Heart right ventricle (tissue), 16 donors: ENCODE measurements at regions not wholly inside any gene's neighbourhood (a gene's known extent, or its start where the extent isn't known, plus 50 kb on each side); places are given as distances from the start of the nearest gene placed in this dataset.
"Not testable (repeated sequence)": the region's sequence is repeated elsewhere in the genome, so short reads cannot be mapped to it uniquely, and the experiment has no call there.

Source experiments
- ATAC-seq, 8 donors: fragments of 200-7000 bp; cut with Tn5 transposase; one replicate each; pipeline ENCODE4 v1.9.1; 2020; ENCODE audit warnings: mild to moderate bottlenecking in 8 of 8, moderate library complexity in 8 of 8, moderate number of reproducible peaks in 1 of 8
- DNase-seq, 2 donors: peaks; one replicate each; pipeline ENCODE4 v3.0.0-alpha.2; 2020
- H3K27ac ChIP-seq, 10 donors: fragments of 200-600 bp; sonication (generic) in 2 of 10; one replicate each; pipeline versions ENCODE4 v1.5.0 to v1.8.0; 2020 to 2022; ENCODE audit warnings: mild to moderate bottlenecking in 3 of 10
- H3K27me3 ChIP-seq, 7 donors: fragments of 200-600 bp; one replicate each; pipeline ENCODE4 v1.8.0; 2021 to 2022; ENCODE audit warnings: mild to moderate bottlenecking in 2 of 7
- H3K36me3 ChIP-seq, 9 donors: fragments of 200-600 bp; sonication (generic) in 1 of 9; one replicate each; pipeline versions ENCODE4 v1.5.0 to v1.8.0; 2020 to 2022; ENCODE audit warnings: mild to moderate bottlenecking in 2 of 9
- H3K4me1 ChIP-seq, 9 donors: fragments of 200-600 bp; sonication (generic) in 1 of 9; one replicate each; pipeline versions ENCODE4 v1.5.0 to v1.8.0; 2020 to 2022; ENCODE audit warnings: mild to moderate bottlenecking in 4 of 9
- H3K4me3 ChIP-seq, 10 donors: fragments of 200-600 bp; sonication (generic) in 2 of 10; one replicate each; pipeline versions ENCODE4 v1.5.0 to v1.8.0; 2020 to 2022; ENCODE audit warnings: mild to moderate bottlenecking in 7 of 10, moderate library complexity in 2 of 10
- H3K9me3 ChIP-seq, 11 donors: fragments of 200-600 bp in 10 of 11; sonication (generic) in 2 of 11; one replicate each; pipeline versions ENCODE4 v1.5.0 to v1.8.0; 2013 to 2022; ENCODE audit warnings: mild to moderate bottlenecking in 2 of 11, control low read depth in 1 of 11, moderate library complexity in 1 of 11
- CTCF ChIP-seq, 9 donors: fragments of 200-600 bp; sonication (generic) in 2 of 9; IDR thresholded peaks; one replicate each; pipeline versions ENCODE4 v1.5.0 to v1.8.0; 2021 to 2022; ENCODE audit warnings: antibody characterized with exemption in 9 of 9, mild to moderate bottlenecking in 5 of 9, moderate library complexity in 1 of 9
- WGBS, 2 donors: extraction: QIAGEN DNeasy Blood & Tissue Kit; methylation state at CpG; one replicate each; pipeline ENCODE4 v1.1.7; 2013; ENCODE audit warnings: inconsistent platforms in 1 of 2; 5-methylcytosine and 5-hydroxymethylcytosine counted together
- intact Hi-C, 10 donors: fragments of 100-400 bp; cut with DNase I; formaldehyde crosslinking; loops; one replicate each; pipeline versions ENCODE4 v1.11.1 to v1.14.2; 2022
- donor health status: Arrhythmogenic right ventricular cardiomyopathy.
- donor health status: ischemic (EF 13 %, LVEDD 7.1; RV severe dilation, severe dysfunction).
- donor health status: healthy with polysubstance abuse.
- donor health status: DM: no; HTN: yes; CAD: no.
- donor health status: DM: no; HTN: no; CAD: no.
- donor health status: ischemic (EF 25% LVEDD 6.9; RV normal size, moderate dysfunction).
- donor health status: ischemic (EF 25% LVEDD 5.7; RV mildly dilated, moderate dysfunction).
- donor health status: healthy.
- donor health status: DM: yes; HTN: yes; CAD: no.
- donor health status: Ischemic cardiomyopathy.
- donor health status: ischemic (EF 35%, LVEDD 5.7; RV mildly dilated, moderate dysfunction).
- donor health status: nonischemic (EF 11% LVEDD 7.7; RV severe dilation, severe dysfunction).
- donor health status: DM: yes; HTN: yes; CAD: no.
- donor health status: PGD.
- donor health status: ischemic (EF 29% LVEDD 5.4; RV normal size, mild dysfunction).
- donor health status: nonischemic (EF 23%, LVEDD 6.1; RV moderate dilation, normal function).

GRCh38 chr2:184455624-184456023 lies 142.7 kb upstream of the ZNF804A start:
- Histone ChIP-seq H3K27ac (no peak overlapping the region), H3K36me3 (no peaks in the 10 kb centered on the region), H3K27me3 (no peaks in the 10 kb centered on the region), H3K4me3 (no peak overlapping the region), H3K9me3 (no peaks in the 10 kb centered on the region), H3K4me1 (no peaks in the 10 kb centered on the region)
- TF ChIP-seq CTCF (IDR thresholded peaks at IDR 0.05) = no peak
- intact Hi-C loops = no loop called here
- no peak for DNase-seq
- 75 to 86% methylated on average over 1 of the region's 1 CpG for WGBS, 2 donors
- ATAC-seq = no peak

- H3K9me3 ChIP-seq, H3K4me3 ChIP-seq, ATAC-seq, H3K4me1 ChIP-seq, H3K36me3 ChIP-seq, H3K27ac ChIP-seq, DNase-seq, intact Hi-C loops, H3K27me3 ChIP-seq: not testable (repeated sequence)
- WGBS, 2 donors = 95 to 97% methylated on average over 10 of the region's 10 CpGs
Measured at GRCh38 chr2:184456693-184457092, 141.6 kb upstream of the ZNF804A start.

- WGBS, 2 donors = 55 to 61% methylated on average over 4 of the region's 4 CpGs
- H3K27ac ChIP-seq = no peak overlapping the region
- no peaks in the 10 kb centered on the region for H3K27me3 ChIP-seq
- H3K9me3 ChIP-seq = no peaks in the 10 kb centered on the region
- DNase-seq (no peak), ATAC-seq (no peak)
- H3K36me3 ChIP-seq = no peaks in the 10 kb centered on the region
- TF ChIP-seq CTCF (IDR thresholded peaks at IDR 0.05) = no peak
- intact Hi-C loops = no loop called here
- H3K4me3 ChIP-seq = no peak overlapping the region
- H3K4me1 ChIP-seq = no peaks in the 10 kb centered on the region
Measured at GRCh38 chr2:184463102-184463865, 135.0 kb upstream of the ZNF804A start.

- no peak for ATAC-seq
- H3K4me1 ChIP-seq = no peaks in the 10 kb centered on the region
Measured at GRCh38 chr2:184463866-184464248, 134.5 kb upstream of the ZNF804A start.

More at GRCh38 chr2:184463866-184464248, 134.5 kb upstream of the ZNF804A start:
- no peaks in the 10 kb centered on the region for H3K27me3 ChIP-seq
- 61 to 73% methylated on average over 1 of the region's 1 CpG for WGBS, 2 donors
- DNase-seq = no peak
- H3K27ac ChIP-seq = no peak overlapping the region
- no peak for TF ChIP-seq CTCF (IDR thresholded peaks at IDR 0.05)
- no peaks in the 10 kb centered on the region for H3K36me3 ChIP-seq
- no peak overlapping the region for H3K4me3 ChIP-seq
- no peaks in the 10 kb centered on the region for H3K9me3 ChIP-seq
- intact Hi-C loops = no loop called here
